MM.1S (cell line): ENCODE measurements at regions not wholly inside any gene's neighbourhood (a gene's known extent, or its start where the extent isn't known, plus 50 kb on each side); places are given as distances from the start of the nearest gene placed in this dataset.

Experiments
- DNase-seq: peaks from one replicate; pipeline ENCODE4 v3.0.0-alpha.2; 2015
- H2AFZ ChIP-seq: fragments of 300-600 bp; sonication (generic); 2 replicates; pipeline ENCODE4 v1.6.0; 2016; ENCODE audit warnings: antibody characterized with exemption, low read length
- H3F3A ChIP-seq: fragments of 300-600 bp; sonication (generic); 2 replicates; pipeline ENCODE4 v1.6.1; 2016; ENCODE audit warnings: mild to moderate bottlenecking, antibody characterized with exemption, low read length, moderate library complexity, mixed read lengths; ENCODE audit not compliant: insufficient read depth
- H3K27ac ChIP-seq: fragments of 300-600 bp; sonication (generic); 2 replicates; pipeline ENCODE4 v1.5.1; 2016; ENCODE audit warnings: mild to moderate bottlenecking, low read length
- H3K27me3 ChIP-seq: fragments of 300-600 bp; sonication (generic); replicated peaks from 2 replicates; pipeline ENCODE4 v1.6.0; 2016; ENCODE audit warnings: low read length; ENCODE audit not compliant: insufficient read depth
- H3K36me3 ChIP-seq: fragments of 300-600 bp; sonication (generic); replicated peaks from 2 replicates; pipeline ENCODE4 v1.6.1; 2016; ENCODE audit warnings: mild to moderate bottlenecking, low read length, mixed read lengths; ENCODE audit not compliant: insufficient read depth
- H3K4me1 ChIP-seq: fragments of 300-600 bp; sonication (generic); 2 replicates; pipeline ENCODE4 v1.6.1; 2016; ENCODE audit warnings: low read length, mixed read lengths
- H3K4me2 ChIP-seq: fragments of 300-600 bp; sonication (generic); 2 replicates; pipeline ENCODE4 v1.6.0; 2016; ENCODE audit warnings: low read depth, low read length
- H3K4me3 ChIP-seq: fragments of 300-600 bp; sonication (generic); 2 replicates; pipeline ENCODE4 v1.5.1; 2016; ENCODE audit warnings: low read length, mixed read lengths
- H3K79me2 ChIP-seq: fragments of 300-600 bp; sonication (generic); 2 replicates; pipeline ENCODE4 v1.6.1; 2016; ENCODE audit warnings: mixed run types, low read length, mixed read lengths
- H3K9ac ChIP-seq: fragments of 300-600 bp; sonication (generic); 2 replicates; pipeline ENCODE4 v1.6.1; 2016; ENCODE audit warnings: low read length, mixed read lengths
- H3K9me2 ChIP-seq: fragments of 300-600 bp; sonication (generic); replicated peaks from 2 replicates; pipeline ENCODE4 v1.6.1; 2016; ENCODE audit warnings: mild to moderate bottlenecking, low read length, mixed read lengths; ENCODE audit not compliant: insufficient read depth
- H3K9me3 ChIP-seq: fragments of 300-600 bp; sonication (generic); replicated peaks from 2 replicates; pipeline ENCODE4 v1.6.1; 2016; ENCODE audit warnings: mild to moderate bottlenecking, low read length, mixed read lengths; ENCODE audit not compliant: insufficient read depth
- H4K20me1 ChIP-seq: fragments of 300-600 bp; sonication (generic); 2 replicates; pipeline ENCODE4 v1.6.1; 2016; ENCODE audit warnings: mild to moderate bottlenecking, low read length, moderate library complexity, mixed read lengths; ENCODE audit not compliant: insufficient read depth
- CTCF ChIP-seq: fragments of 300-600 bp; sonication (generic); IDR thresholded peaks from 2 replicates; pipeline ENCODE4 v1.5.1; 2016; ENCODE audit warnings: antibody characterized with exemption, low read length, mixed read lengths
- EZH2 ChIP-seq: fragments of 300-600 bp; sonication (generic); optimal IDR thresholded peaks from 2 replicates; pipeline ENCODE3; 2017; ENCODE audit warnings: low read depth, mild to moderate bottlenecking, antibody characterized with exemption, low read length, mixed read lengths
- EZH2phosphoT487 ChIP-seq: fragments of 300-600 bp; sonication (generic); IDR thresholded peaks from 2 replicates; pipeline ENCODE4 v1.6.1; 2018; ENCODE audit warnings: antibody characterized with exemption, low read length

GRCh38 chr16:65212240-65212639 lies 90.4 kb upstream of the CDH11 start:
- no peaks in the 10 kb centered on the region for H3F3A ChIP-seq
- no peak overlapping the region for H3K9ac ChIP-seq
- H3K9me2 ChIP-seq = no peaks in the 10 kb centered on the region
- H3K9me3 ChIP-seq = no peaks in the 10 kb centered on the region
- H3K27me3 ChIP-seq = no peaks in the 10 kb centered on the region
- no peak overlapping the region for H2AFZ ChIP-seq
- no peaks in the 10 kb centered on the region for H4K20me1 ChIP-seq
- no peak overlapping the region for H3K4me2 ChIP-seq
- H3K79me2 ChIP-seq = no peaks in the 10 kb centered on the region
- no peaks in the 10 kb centered on the region for H3K4me1 ChIP-seq
- TF ChIP-seq EZH2phosphoT487 (no peak), EZH2 (no peak)
- H3K36me3 ChIP-seq = no peaks in the 10 kb centered on the region
- H3K27ac ChIP-seq = no peak overlapping the region
- no peak overlapping the region for H3K4me3 ChIP-seq
- DNase-seq = no peak

GRCh38 chr16:65202461-65202860 lies 80.6 kb upstream of the CDH11 start:
- H2AFZ ChIP-seq = no peak overlapping the region
- DNase-seq = no peak
- H3F3A ChIP-seq = 0 out of 2 replicates have a peak, but pooled peaks cover 3% of the 10 kb centered on the region
- H3K4me3 ChIP-seq = no peak overlapping the region
- H3K36me3 ChIP-seq = no peaks in the 10 kb centered on the region
- H3K9ac ChIP-seq = no peak overlapping the region
- no peaks in the 10 kb centered on the region for H3K9me2 ChIP-seq
- no peaks in the 10 kb centered on the region for H3K27me3 ChIP-seq
- no peaks in the 10 kb centered on the region; the same call in 1 of the 2 replicates for H3K4me1 ChIP-seq
- no peak overlapping the region for H3K27ac ChIP-seq
- TF ChIP-seq EZH2phosphoT487 = no peak
- TF ChIP-seq CTCF = no peak
- TF ChIP-seq EZH2 = no peak
- H3K79me2 ChIP-seq = no peaks in the 10 kb centered on the region
- H4K20me1 ChIP-seq = no peaks in the 10 kb centered on the region
- no peak overlapping the region for H3K4me2 ChIP-seq
- H3K9me3 ChIP-seq = no peaks in the 10 kb centered on the region

GRCh38 chr16:65201511-65201910 lies 79.6 kb upstream of the CDH11 start:
- H3K9me2 ChIP-seq = no peaks in the 10 kb centered on the region
- H3K79me2 ChIP-seq = no peaks in the 10 kb centered on the region
- H3K4me2 ChIP-seq = peak overlapping the region; percentile 83
- no peak for TF ChIP-seq EZH2
- no peak for TF ChIP-seq EZH2phosphoT487
- TF ChIP-seq CTCF = no peak
- no peaks in the 10 kb centered on the region for H4K20me1 ChIP-seq
- H3K9ac ChIP-seq = peak overlapping the region; percentile 28; the same call in 1 of the 2 replicates
- peak overlapping the region; percentile 55; the same call in 1 of the 2 replicates for H3K27ac ChIP-seq
- 0 out of 2 replicates have a peak, but pooled peaks cover 3% of the 10 kb centered on the region for H3F3A ChIP-seq
- no peaks in the 10 kb centered on the region for H3K9me3 ChIP-seq
- peak overlapping the region; percentile 57 for H3K4me3 ChIP-seq
- no peaks in the 10 kb centered on the region for H3K27me3 ChIP-seq
- peak; percentile 63 for DNase-seq
- H3K4me1 ChIP-seq = no peaks in the 10 kb centered on the region; the same call in 1 of the 2 replicates
- peak overlapping the region; percentile 87 for H2AFZ ChIP-seq
- H3K36me3 ChIP-seq = no peaks in the 10 kb centered on the region

GRCh38 chr16:65200857-65201256 lies 79.0 kb upstream of the CDH11 start:
- no peak overlapping the region; the same call in 1 of the 2 replicates for H3K27ac ChIP-seq
- H3K79me2 ChIP-seq = no peaks in the 10 kb centered on the region
- H3K36me3 ChIP-seq = no peaks in the 10 kb centered on the region
- TF ChIP-seq EZH2phosphoT487 (no peak), EZH2 (no peak), CTCF (no peak)
- H4K20me1 ChIP-seq = no peaks in the 10 kb centered on the region
- no peaks in the 10 kb centered on the region for H3K27me3 ChIP-seq
- H3F3A ChIP-seq = 0 out of 2 replicates have a peak, but pooled peaks cover 3% of the 10 kb centered on the region
- no peak overlapping the region for H3K4me3 ChIP-seq
- H3K9me3 ChIP-seq = no peaks in the 10 kb centered on the region
- DNase-seq = no peak
- no peaks in the 10 kb centered on the region for H3K9me2 ChIP-seq
- H3K4me1 ChIP-seq = no peaks in the 10 kb centered on the region; the same call in 1 of the 2 replicates
- no peak overlapping the region for H2AFZ ChIP-seq
- no peak overlapping the region for H3K9ac ChIP-seq
- no peak overlapping the region for H3K4me2 ChIP-seq
